Fibroblast of lung (primary cell): ENCODE measurements at regions not wholly inside any gene's neighbourhood (a gene's known extent, or its start where the extent isn't known, plus 50 kb on each side); places are given as distances from the start of the nearest gene placed in this dataset.

Experiments used
- DNase-seq, 2 donors: peaks; one replicate each; pipeline versions ENCODE4 v3.0.0 to v3.0.0-alpha.2; 2010; ENCODE audit warnings: low read depth in 2 of 2
- H2AFZ ChIP-seq: 2 replicates; pipeline ENCODE4 v1.5.1; 2012; ENCODE audit warnings: low read length, control low read depth, inconsistent platforms
- H3K27ac ChIP-seq: 2 replicates; pipeline ENCODE4 v1.5.1; 2011; ENCODE audit warnings: low read length, control low read depth; ENCODE audit not compliant: insufficient read depth
- H3K27me3 ChIP-seq: 2 replicates; pipeline ENCODE4 v1.5.1; 2011; ENCODE audit warnings: mild to moderate bottlenecking, low read length; ENCODE audit not compliant: control insufficient read depth, insufficient read depth
- H3K36me3 ChIP-seq: 2 replicates; pipeline ENCODE4 v1.5.1; 2011; ENCODE audit warnings: low read length; ENCODE audit not compliant: control insufficient read depth, insufficient read depth
- H3K4me1 ChIP-seq: 2 replicates; pipeline ENCODE4 v1.5.1; 2011; ENCODE audit warnings: low read length; ENCODE audit not compliant: control insufficient read depth, insufficient read depth; ENCODE audit errors: extremely low read depth
- H3K4me2 ChIP-seq: 2 replicates; pipeline ENCODE4 v1.5.1; 2011; ENCODE audit warnings: low read length, control low read depth; ENCODE audit not compliant: insufficient read depth; ENCODE audit errors: extremely low read depth
- H3K4me3 ChIP-seq, 4 experiments: fragments of 200-600 bp in 1 of 4; sonication (generic) in 1 of 4; replicated peaks in 1 of 4; 2 replicates each; pipeline ENCODE4 v1.5.1; 2011 to 2016; ENCODE audit warnings: low read length in 4 of 4, low read depth in 3 of 4, mild to moderate bottlenecking in 3 of 4, control low read depth in 2 of 4, inconsistent platforms in 1 of 4, mixed read lengths in 1 of 4; ENCODE audit not compliant: insufficient read depth in 1 of 4; ENCODE audit errors: control extremely low read depth in 1 of 4
- H3K79me2 ChIP-seq: 2 replicates; pipeline ENCODE4 v1.5.1; 2012; ENCODE audit warnings: mild to moderate bottlenecking, low read length, inconsistent platforms; ENCODE audit not compliant: control insufficient read depth, insufficient read depth
- H3K9ac ChIP-seq: 2 replicates; pipeline ENCODE4 v1.5.1; 2011; ENCODE audit warnings: mild to moderate bottlenecking, low read length, control low read depth; ENCODE audit not compliant: insufficient read depth
- H3K9me3 ChIP-seq: 2 replicates; pipeline ENCODE4 v1.5.1; 2012; ENCODE audit warnings: low read depth, low read length; ENCODE audit not compliant: control insufficient read depth, insufficient read depth
- H4K20me1 ChIP-seq: 2 replicates; pipeline ENCODE4 v1.5.1; 2011; ENCODE audit warnings: low read length; ENCODE audit not compliant: control insufficient read depth, insufficient read depth; ENCODE audit errors: extremely low read depth
- CTCF ChIP-seq, 2 donors: IDR thresholded peaks in 1 of 2; conservative IDR thresholded peaks in 1 of 2; 1 replicate in 1 of 2; 2 replicates in 1 of 2; pipeline ENCODE4 v1.5.1; 2011 to 2012; ENCODE audit warnings: low read length in 2 of 2, control low read depth in 1 of 2, inconsistent platforms in 1 of 2, low read depth in 1 of 2, mild to moderate bottlenecking in 1 of 2
- EZH2 ChIP-seq: IDR thresholded peaks from 2 replicates; pipeline ENCODE4 v1.5.1; 2012; ENCODE audit warnings: low read length, control low read depth, mild to moderate bottlenecking; ENCODE audit errors: missing control alignments

GRCh38 chr3:95319921-95320494 is 1257.1 kb downstream of the NSUN3 start:
- H4K20me1 ChIP-seq, result no peaks in the 10 kb centered on the region
- TF ChIP-seq EZH2 (no peak), CTCF (conservative IDR thresholded peaks at IDR 0.05 in 1 of 2, IDR thresholded peaks at IDR 0.05 in 1 of 2; ENCODE audit: low read depth in 1 of 2, low read length in 2 of 2) (no peak)
- no peaks in the 10 kb centered on the region for H3K79me2 ChIP-seq
- H3K27me3 ChIP-seq, result no peaks in the 10 kb centered on the region
- no peak overlapping the region for H2AFZ ChIP-seq
- H3K4me3 ChIP-seq, result no peak overlapping the region
- H3K4me2 ChIP-seq, result no peak overlapping the region
- no peaks in the 10 kb centered on the region for H3K36me3 ChIP-seq
- H3K27ac ChIP-seq, result no peak overlapping the region
- no peak overlapping the region for H3K9ac ChIP-seq
- H3K9me3 ChIP-seq, result no peaks in the 10 kb centered on the region
- DNase-seq, result peak in 1 of 2 donors; percentile 55
- no peaks in the 10 kb centered on the region for H3K4me1 ChIP-seq

GRCh38 chr3:95327478-95327877 is 1264.6 kb downstream of the NSUN3 start:
- H3K79me2 ChIP-seq, result no peaks in the 10 kb centered on the region
- H3K4me1 ChIP-seq, result no peaks in the 10 kb centered on the region
- H2AFZ ChIP-seq, result no peak overlapping the region
- DNase-seq, result no peak
- no peak overlapping the region for H3K4me3 ChIP-seq
- TF ChIP-seq CTCF (conservative IDR thresholded peaks at IDR 0.05 in 1 of 2, IDR thresholded peaks at IDR 0.05 in 1 of 2; ENCODE audit: low read depth in 1 of 2, low read length in 2 of 2) (no peak), EZH2 (no peak)
- H3K36me3 ChIP-seq, result no peaks in the 10 kb centered on the region
- no peaks in the 10 kb centered on the region for H3K9me3 ChIP-seq
- H4K20me1 ChIP-seq, result no peaks in the 10 kb centered on the region
- no peaks in the 10 kb centered on the region for H3K27me3 ChIP-seq
- H3K9ac ChIP-seq, result no peak overlapping the region
- H3K27ac ChIP-seq, result no peak overlapping the region
- H3K4me2 ChIP-seq, result no peak overlapping the region

GRCh38 chr3:95333826-95334225 is 1271.0 kb downstream of the NSUN3 start:
- no peak overlapping the region for H3K27ac ChIP-seq
- no peaks in the 10 kb centered on the region for H4K20me1 ChIP-seq
- TF ChIP-seq EZH2, result no peak
- TF ChIP-seq CTCF (conservative IDR thresholded peaks at IDR 0.05 in 1 of 2, IDR thresholded peaks at IDR 0.05 in 1 of 2; ENCODE audit: low read depth in 1 of 2, low read length in 2 of 2), result no peak
- H3K27me3 ChIP-seq, result no peaks in the 10 kb centered on the region
- H3K36me3 ChIP-seq, result no peaks in the 10 kb centered on the region
- no peak overlapping the region for H2AFZ ChIP-seq
- H3K9me3 ChIP-seq, result no peaks in the 10 kb centered on the region
- H3K4me1 ChIP-seq, result no peaks in the 10 kb centered on the region
- H3K79me2 ChIP-seq, result no peaks in the 10 kb centered on the region
- H3K4me3 ChIP-seq, result no peak overlapping the region
- no peak overlapping the region for H3K4me2 ChIP-seq
- DNase-seq, result no peak
- H3K9ac ChIP-seq, result no peak overlapping the region
